GM21390 (cell line): ENCODE measurements at regions not wholly inside any gene's neighbourhood (a gene's known extent, or its start where the extent isn't known, plus 50 kb on each side); places are given as distances from the start of the nearest gene placed in this dataset.

Experiments
- ATAC-seq: cut with Tn5 transposase; IDR thresholded peaks from one replicate; pipeline ENCODE4 v1.9.1; 2021; ENCODE audit not compliant: unreplicated experiment

DNA sequence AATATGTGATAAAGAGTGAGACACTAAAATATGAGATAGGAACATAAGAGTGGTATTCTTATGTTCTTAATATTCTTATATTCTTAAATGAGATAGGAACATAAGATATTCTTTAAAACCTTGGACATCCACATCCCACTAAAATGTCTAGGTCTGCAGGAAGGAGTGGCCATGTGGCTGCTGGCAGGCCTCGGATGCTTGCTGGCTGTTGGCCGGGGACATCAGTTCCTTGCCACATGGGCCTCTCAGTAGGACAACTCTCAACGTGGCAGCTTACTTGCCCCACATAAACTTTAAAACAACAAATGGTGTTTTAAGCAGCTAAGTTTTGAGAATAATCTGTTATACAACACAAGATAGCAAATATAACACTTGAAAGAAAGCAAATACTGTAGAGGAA lies 240.1 kb downstream of the CASP12 start:
- ATAC-seq: no peak

DNA sequence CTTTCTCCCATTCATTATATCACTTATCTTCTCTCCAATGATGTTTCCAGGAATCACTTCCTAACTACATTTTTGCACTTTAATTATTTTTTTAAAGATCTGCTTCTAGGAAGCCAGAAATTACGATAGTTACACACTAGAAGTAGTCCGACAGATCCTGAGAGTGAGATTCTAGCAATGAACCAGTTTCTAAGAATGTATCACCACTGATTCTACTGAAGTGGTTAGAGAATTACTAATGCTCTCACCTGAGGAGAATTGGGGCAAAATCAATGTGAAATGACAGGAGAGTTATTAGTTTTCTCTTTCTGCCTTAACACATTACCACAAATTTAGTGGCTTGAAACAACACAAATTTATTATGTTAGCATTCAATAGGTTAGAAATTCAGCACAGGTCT lies 241.2 kb downstream of the CASP12 start:
- ATAC-seq: no peak

DNA sequence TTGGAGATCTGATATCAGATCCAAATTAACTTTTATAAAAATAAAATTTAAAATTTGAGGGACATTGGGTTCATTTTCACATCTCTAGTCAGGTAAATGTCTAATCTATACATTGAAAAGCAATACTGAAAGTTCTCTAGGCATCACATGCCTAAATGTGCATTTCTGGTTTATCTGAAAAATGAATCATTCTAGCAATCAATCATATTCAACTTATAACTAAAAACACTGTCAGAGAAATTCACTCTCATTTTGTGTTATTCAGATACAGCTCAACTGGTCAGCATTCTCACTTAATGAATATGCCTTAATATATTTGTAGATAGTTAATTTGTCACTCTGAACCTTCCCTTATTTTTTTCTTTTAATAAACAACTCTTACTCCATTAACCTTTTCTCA lies 243.2 kb downstream of the CASP12 start:
- no peak for ATAC-seq

DNA sequence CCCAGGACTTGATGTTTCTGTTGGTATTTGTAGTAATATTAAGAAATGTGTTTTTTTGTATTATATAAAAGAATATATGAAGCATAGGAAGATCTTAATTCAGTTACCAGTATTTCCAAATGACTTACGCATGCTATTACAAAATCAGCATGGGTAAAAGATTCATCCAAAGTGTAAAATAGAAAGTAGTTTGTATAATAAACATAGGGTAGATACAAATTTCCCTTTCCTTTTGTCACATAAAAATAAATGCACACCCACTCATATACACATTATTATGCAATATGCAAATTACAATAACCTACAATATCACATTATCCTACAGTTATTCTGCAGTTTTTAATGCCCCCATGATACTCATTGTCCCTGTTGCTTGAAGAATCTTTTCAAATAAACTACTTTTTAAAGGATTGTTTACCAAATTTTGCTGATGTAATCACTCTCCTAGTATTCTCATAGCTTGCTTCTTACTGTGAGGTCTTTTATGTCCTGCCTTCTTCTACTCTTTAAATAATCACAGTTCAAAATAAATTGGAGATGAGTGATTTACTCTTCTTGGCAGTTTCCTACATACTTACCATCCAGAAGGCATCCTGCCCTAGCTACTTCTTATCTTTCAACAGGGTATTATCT lies 244.0 kb downstream of the CASP12 start:
- ATAC-seq: no peak

DNA sequence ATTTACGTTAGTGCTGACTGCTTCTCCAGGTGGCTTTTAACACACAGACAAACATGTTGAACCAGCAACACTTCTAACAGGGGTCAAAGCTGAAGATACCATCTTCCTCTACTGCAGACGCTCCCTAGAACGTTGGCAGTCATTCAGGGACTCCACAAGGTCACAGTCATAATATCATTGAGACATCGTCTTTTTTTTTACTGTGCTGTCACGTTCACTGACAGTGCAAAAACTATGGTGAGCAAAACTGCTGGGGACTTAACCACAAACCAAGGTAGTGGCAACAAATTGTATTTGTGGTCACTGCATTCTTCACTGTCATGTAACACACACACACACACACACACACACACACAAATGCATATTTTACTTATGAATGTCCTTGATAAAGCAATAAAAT lies 244.9 kb downstream of the CASP12 start:
- ATAC-seq: no peak

DNA sequence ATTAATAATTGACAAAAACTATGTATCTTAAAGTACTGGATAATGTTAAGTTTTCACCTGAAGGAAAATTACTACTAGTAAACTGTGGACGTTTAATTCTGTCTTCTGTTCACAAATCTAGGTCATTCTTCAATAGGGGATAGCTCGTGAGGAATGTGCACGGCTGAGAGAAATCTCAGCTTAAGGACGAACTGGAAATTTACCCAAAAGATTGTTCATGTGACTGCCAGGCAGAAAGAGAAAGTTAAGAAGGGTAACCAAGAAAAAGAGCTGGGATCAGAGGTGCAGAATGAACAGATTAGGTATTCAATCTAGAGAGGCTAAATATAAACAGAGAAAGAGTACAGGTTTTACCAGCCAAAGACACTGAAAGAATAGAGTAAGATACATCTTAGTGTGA lies 245.3 kb downstream of the CASP12 start:
- ATAC-seq: no peak

DNA sequence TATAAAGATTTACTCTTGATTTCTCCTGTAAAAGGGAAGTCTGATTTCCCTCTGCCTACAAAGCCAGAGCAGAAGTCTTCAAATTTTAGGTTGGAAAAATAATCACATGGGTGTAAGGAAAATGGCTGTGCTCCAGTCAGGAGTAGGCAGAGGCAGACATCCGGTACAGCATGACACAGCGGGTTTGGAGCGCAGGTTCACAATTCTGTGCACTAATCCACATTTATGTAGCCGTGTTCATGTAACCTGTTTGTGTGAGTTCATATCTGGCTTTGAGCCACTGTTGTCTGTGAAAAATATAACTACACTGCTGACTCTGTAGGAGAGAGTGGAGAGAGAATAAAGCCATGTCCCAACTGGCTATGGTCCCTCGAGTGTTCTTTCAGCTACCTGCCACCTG lies 248.0 kb downstream of the CASP12 start:
- no peak for ATAC-seq

DNA sequence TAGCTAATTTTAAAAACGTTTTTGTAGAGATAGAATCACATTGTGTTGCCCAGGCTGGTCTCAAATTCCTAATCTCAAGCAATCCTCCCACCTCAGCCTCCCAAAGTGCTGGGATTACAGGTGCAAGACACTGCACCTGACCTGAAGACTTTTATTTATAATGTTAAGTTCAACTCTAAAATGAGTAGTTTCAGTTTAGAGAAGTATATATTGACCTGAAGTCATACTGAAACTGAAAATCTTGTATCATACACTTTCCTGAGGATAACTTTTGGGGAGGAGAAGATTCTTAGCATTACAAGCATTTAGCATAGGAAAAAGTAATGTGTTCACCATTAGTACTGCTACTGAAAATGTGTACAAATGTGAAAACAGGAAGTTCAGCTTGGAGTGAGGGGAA lies 249.3 kb downstream of the CASP12 start:
- ATAC-seq: no peak

DNA sequence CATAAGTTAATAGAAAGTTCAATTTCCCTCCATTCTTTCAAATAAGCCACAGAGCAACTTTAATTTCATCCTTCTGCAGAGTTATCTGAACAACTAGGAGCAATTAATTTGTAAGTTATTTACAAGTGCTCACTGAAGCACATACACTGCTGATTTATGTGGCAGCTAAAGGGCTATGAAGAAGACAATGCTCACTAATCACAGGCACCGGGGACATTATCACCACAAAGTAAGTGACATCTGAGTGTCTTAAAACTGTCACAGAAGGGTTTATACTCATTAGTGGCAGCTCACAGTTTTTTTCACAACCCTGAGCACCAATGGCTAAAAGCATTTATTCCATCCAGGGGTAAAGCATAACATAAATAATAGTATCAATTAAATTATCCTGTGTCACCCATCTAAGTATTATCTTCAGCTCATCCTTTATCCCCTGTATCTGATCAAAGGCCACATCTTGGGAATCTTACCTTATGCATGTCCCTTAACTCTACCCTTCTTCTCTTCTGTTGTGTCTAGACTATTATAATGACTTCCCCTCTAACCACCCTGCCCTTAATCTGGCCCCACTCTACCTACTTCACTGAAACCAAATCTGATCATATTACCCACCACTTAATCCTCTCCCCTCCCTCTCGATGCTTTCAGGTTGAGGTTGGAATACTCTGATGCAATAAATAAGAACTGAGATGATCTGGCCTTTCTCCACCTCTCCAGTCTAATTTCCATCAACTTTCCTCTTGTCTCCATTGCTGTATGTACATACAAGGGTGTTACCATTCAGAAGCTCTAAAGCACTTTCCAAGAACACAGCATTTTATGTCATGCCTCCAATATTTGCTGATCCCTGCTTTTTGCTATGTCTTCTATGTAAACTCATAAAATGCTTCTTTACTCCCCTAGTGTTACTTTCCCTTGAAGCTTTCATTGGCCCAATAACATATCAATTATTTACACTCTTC lies 252.7 kb downstream of the CASP12 start:
- ATAC-seq: no peak

DNA sequence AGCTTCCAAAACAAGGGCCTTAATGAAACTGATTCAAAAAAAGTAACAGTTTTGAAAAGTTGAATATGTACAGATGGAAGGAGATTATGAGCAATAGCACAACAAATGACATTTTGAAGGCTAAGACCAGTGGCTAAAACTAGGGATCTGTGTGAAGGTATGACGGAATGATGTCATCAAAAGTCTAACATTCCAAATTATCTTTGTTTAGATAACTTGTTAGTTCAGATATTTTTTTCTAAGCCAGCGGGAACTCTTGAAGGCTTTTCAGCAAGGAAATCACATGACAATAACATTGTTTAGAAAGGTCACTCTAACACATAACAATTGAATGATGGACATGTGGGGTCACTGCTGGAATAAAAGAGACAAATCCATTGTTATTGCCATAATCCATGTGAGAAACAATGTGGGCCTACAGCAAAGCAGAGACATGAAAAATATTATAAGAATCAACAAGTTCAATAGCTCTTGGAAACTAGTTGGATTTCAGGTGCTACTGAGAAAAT lies 260.5 kb downstream of the CASP12 start:
- no peak for ATAC-seq

DNA sequence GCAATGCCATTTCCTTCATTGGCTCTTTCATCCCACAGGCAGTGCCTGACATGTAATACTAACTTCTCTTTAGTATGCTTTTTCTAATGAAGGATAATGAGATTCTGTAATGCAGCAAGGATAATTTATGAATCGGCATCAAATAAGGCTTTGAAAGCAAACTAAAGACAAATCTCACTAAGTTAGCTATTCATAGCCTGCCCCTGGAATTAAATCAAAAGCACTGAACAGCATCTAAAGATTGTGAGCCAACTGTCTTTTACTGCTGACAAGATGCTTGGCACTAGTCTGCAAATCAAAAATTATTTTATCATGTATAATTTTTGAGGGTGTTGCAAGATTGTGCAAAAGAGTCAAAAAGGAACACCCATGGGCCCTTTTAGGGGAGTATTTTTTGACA lies 265.0 kb downstream of the CASP12 start:
- ATAC-seq: no peak

DNA sequence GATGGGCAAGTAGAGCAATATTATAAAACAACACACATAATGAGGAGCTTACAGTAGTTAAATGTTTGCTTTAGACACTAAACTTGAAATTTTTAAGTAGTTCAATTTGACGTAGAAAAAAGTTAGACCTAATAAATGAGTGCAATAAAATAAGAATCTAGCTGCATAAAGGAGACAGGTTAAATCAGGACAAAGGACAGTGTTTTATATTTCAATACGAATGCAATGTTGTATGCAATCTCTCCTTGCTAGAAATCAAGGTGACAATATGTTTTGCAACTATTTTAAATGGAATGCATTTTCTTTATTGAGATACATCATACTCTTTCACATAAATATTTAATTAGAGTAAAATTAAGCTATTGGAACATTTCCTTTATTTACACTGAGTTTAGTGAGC lies 267.9 kb downstream of the CASP12 start:
- ATAC-seq: no peak

DNA sequence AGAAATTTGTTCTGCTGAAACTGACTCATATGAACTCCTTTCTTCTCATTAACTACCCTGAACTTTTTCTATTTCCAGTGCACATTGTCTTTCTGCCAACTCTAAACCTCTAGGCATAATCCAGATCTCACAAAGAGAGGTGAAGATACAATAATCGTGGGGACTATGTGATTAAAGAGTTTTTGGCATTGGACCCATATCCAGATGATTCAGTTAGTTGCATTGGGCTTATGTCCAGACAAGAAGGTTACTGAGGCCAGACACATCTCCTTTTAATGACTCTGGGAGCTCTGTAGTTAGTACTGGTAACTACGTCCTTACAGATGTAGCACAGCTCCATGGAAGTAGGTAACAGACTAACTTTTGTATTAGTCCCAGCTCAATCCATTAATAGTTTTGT lies 273.0 kb downstream of the CASP12 start:
- ATAC-seq: no peak

DNA sequence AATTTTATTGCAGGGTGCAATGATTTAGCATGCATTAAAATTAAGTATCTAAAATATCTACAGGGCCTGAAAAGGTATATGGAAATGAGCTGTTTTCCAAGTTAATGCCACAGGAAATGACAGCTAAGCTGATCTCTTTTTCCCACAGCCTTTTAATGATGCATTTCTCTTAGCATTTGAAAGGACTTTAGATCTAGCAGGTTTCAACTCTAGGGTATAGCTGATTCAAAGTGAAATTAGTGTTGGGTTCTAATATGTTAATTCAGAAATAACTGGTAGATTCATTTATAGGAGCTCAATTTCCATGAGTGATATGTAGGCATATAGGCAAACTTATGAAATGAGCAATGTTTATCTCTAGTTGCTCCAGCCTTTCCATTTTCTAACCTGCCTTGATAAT lies 274.2 kb downstream of the CASP12 start:
- no peak for ATAC-seq

DNA sequence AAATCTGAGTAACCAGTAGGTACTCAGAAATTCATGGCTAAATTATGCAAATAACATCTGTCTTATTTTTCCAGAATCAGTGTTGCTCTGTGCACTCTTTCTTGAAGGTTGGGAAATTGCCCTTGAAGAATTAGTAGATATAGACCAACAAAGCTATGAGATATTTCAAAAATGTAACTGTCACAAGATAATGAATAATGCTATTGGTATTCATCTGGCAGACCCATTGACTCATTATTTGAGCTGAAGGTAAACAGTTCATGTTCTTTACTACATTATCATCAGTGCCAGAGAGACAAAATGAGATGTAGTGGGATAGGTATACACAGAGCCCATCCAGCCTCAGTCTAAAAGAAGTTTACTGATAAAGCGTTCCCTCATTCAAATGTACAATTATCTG lies 274.7 kb downstream of the CASP12 start:
- ATAC-seq: no peak

DNA sequence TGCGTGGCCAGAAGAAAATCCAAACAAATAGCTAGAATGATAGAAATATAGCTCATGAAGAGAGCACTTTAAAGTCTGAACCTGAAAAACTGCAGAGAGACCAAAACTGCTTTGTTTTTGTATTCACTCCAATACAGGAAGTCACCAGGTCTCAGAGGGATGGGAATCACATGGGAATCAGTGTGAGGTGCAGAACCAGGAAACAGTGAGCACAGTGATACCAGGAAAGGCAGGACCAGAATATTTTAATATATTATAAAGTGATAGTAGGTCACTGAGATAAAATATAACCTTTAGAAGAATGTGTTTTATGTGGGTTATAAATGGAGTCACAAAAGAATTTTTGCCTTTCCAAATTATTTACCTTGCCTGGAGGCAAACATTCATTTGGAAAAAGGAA lies 277.3 kb downstream of the CASP12 start:
- ATAC-seq: no peak

DNA sequence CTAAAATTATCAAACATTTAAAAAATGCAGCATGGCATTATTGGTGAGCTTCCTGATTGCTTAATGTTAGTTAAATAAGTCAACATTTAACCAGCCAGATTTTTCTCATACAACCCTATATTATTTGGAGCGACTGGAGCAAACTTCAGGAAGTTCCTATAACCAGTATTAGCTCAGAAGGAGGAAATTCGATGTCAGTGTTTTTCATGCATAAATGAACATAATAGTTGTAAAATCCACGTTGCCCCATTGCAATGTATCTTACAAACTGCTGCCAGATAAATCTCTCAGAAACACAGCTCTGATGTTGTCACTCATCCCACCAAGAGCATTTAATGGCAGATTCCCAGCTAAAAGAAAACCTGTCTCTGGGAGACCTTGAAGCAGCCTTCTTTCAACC lies 278.5 kb downstream of the CASP12 start:
- no peak for ATAC-seq

DNA sequence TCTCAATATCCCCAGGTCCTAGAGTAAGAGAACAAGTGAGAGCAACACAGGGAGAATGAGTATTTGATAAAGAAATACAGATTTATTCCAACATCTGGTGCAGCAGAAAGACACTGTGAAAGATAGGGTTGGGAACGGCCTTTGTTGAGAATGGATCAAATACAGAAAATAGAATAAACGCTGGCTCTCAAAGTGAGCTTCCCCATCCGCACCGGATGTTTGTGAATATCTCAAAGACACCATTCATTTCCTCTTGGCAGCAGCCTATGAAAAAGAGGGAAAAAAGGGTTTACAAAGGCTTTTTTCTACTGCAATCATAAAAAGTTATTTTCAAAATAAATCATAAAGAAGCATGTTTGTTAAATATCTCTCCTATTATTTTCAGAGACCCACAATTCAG lies 279.3 kb downstream of the CASP12 start:
- no peak for ATAC-seq

DNA sequence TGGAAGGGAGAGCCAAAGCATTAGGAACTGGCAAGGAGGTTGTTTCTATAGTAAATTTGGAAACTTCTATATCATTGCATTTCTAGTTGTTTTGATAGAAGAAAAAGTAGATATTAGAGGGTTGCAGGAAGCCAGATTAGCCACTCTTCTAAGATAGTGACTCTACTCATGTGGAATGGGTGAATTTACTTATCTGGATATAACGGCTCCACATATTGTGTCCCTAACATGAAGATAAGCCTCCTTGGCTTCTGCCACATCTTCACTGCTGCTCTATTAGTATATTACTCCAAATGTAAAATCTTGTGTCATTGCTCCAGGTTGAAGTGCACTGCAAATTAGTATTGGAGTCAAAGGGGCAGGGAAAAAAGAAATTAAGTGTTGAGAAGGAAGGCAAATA lies 283.3 kb downstream of the CASP12 start:
- no peak for ATAC-seq

DNA sequence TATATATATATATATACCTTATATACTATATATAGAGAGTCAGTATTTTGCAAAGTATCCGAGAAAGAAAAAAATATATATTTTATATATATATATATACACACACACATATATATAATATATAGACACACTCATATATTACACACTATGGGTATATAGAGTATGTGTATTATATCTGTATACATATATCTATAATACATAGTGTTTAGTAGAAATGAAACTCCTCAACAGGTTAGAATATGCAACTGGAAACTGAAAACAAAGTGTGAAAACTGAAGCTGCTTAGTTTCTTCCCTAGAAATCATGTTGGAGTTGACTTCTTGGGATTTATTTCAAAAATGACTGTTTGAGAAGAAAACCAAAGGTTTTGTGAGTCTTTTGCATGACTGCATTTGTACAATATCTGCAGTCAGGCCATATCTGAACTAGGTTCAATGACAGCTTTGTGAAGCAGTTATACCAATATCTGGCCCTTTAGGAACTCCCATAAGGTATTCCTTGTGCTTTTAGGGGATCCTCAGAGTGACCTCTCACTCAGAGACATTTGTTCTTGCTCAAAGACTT lies 284.1 kb downstream of the CASP12 start:
- no peak for ATAC-seq

DNA sequence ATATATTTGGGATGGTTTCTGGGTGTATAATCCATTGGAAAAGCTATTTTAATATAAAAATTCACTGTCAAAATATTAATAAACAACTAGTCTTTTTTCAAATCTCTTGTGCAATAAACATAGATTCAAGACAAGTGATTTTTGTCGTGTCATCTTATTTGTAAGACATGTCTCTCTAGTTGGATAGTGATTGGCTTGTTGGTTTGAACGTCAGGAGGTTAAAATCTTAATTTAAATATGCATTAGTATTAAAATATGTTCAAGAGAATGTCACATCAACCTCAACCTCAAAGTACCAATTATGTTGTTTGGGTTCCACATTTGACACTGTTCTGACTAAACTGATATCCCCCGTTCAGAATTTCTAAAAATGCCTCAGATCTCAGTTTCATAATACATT lies 287.6 kb downstream of the CASP12 start:
- ATAC-seq: no peak
